ENCODE measurements at regions not wholly inside any gene's neighbourhood (a gene's known extent, or its start where the extent isn't known, plus 50 kb on each side); places are given as distances from the start of the nearest gene placed in this dataset.
"Not testable (repeated sequence)": the region's sequence is repeated elsewhere in the genome, so short reads cannot be mapped to it uniquely, and the experiment has no call there.

GRCh38 chr1:5686925-5687706 lies 305.1 kb downstream of the NPHP4 start:
- DNase-seq (ENCODE audit: low spot score) = no peak

GRCh38 chr1:5686195-5686594 lies 306.0 kb downstream of the NPHP4 start:
- DNase-seq (ENCODE audit: low spot score) = no peak

- no peak for DNase-seq (ENCODE audit: low spot score)
These were observed 306.7 kb downstream of the NPHP4 start for GRCh38 chr1:5685446-5686040.

- DNase-seq (ENCODE audit: low spot score) = no peak
These were observed 307.4 kb downstream of the NPHP4 start for GRCh38 chr1:5684791-5685190.

GRCh38 chr1:5683446-5683845 lies 308.8 kb downstream of the NPHP4 start:
- DNase-seq (ENCODE audit: low spot score) = no peak

GRCh38 chr1:5682626-5683225 lies 309.5 kb downstream of the NPHP4 start:
- no peak for DNase-seq (ENCODE audit: low spot score)

GRCh38 chr1:5681654-5682053 lies 310.6 kb downstream of the NPHP4 start:
- no peak for DNase-seq (ENCODE audit: low spot score)

- no peak for DNase-seq (ENCODE audit: low spot score)
These were observed 311.6 kb downstream of the NPHP4 start for GRCh38 chr1:5680600-5680999.

- no peak for DNase-seq (ENCODE audit: low spot score)
These were observed 313.5 kb downstream of the NPHP4 start for GRCh38 chr1:5678759-5679158.

GRCh38 chr1:5672355-5672754 lies 319.9 kb downstream of the NPHP4 start:
- not testable (repeated sequence) for DNase-seq (ENCODE audit: low spot score)

GRCh38 chr1:5670590-5671350 lies 321.5 kb downstream of the NPHP4 start:
- DNase-seq (ENCODE audit: low spot score) = no peak

GRCh38 chr1:5667513-5668325 lies 324.5 kb downstream of the NPHP4 start:
- no peak for DNase-seq (ENCODE audit: low spot score)

GRCh38 chr1:5664906-5665875 lies 327.0 kb downstream of the NPHP4 start:
- DNase-seq (ENCODE audit: low spot score) = no peak

GRCh38 chr1:5664081-5664768 lies 328.0 kb downstream of the NPHP4 start:
- DNase-seq (ENCODE audit: low spot score) = no peak

- DNase-seq (ENCODE audit: low spot score) = no peak
These were observed 329.5 kb downstream of the NPHP4 start for GRCh38 chr1:5662744-5663126.

- no peak for DNase-seq (ENCODE audit: low spot score)
These were observed 330.0 kb downstream of the NPHP4 start for GRCh38 chr1:5662086-5662743.

- DNase-seq (ENCODE audit: low spot score) = no peak
These were observed 330.8 kb downstream of the NPHP4 start for GRCh38 chr1:5661196-5662085.

Measured in ureter (tissue), 1 donor.